ENCODE measurements at regions not wholly inside any gene's neighbourhood (a gene's known extent, or its start where the extent isn't known, plus 50 kb on each side); places are given as distances from the start of the nearest gene placed in this dataset.
A peak's percentile ranks its signal among the peaks of the same experiment; 100 is the strongest.
"Not testable (repeated sequence)": the region's sequence is repeated elsewhere in the genome, so short reads cannot be mapped to it uniquely, and the experiment has no call there.

DNA sequence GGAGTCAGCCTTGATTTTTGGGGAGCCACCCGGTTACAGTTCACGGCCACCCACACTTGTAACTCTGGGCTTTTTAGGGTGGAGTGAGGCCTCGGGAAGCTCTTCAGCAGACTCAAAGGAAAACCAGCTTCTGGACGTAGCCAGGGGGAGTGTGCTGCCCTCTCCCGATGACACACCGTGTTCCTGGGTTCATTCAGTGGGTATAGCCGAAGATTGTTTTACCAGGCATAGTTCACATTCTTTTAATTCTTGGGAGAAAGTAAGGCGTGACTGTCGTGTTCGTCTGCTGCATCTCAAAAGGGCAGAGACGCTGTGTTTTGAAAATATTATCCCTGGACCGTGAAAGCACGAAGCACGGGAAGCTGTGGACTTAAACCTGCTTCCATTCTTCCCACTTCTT, 93.6 kb upstream of the PABPC3 start:
- not testable (repeated sequence) for H3K36me3 ChIP-seq (ENCODE audit: control insufficient read depth in 3 of 3, insufficient read depth in 2 of 3, low read depth in 1 of 3, low read length in 3 of 3); H3K4me1 ChIP-seq (ENCODE audit: control insufficient read depth in 3 of 3, insufficient read depth in 2 of 3, low read depth in 1 of 3, low read length in 2 of 3); FAIRE-seq; H3K4me3 ChIP-seq (ENCODE audit: low read depth in 1 of 3, low read length in 3 of 3); H3K27ac ChIP-seq (ENCODE audit: low read depth in 1 of 3, low read length in 2 of 3); H3K27me3 ChIP-seq (ENCODE audit: control insufficient read depth in 3 of 3, insufficient read depth in 3 of 3, low read length in 3 of 3); H3K9me3 ChIP-seq (ENCODE audit: control insufficient read depth in 2 of 2, insufficient read depth in 1 of 2, low read depth in 1 of 2, low read length in 1 of 2); DNase-seq
- WGBS, 3 donors = 23 to 45% (median 30%) methylated on average over 14 of the region's 14 CpGs

DNA sequence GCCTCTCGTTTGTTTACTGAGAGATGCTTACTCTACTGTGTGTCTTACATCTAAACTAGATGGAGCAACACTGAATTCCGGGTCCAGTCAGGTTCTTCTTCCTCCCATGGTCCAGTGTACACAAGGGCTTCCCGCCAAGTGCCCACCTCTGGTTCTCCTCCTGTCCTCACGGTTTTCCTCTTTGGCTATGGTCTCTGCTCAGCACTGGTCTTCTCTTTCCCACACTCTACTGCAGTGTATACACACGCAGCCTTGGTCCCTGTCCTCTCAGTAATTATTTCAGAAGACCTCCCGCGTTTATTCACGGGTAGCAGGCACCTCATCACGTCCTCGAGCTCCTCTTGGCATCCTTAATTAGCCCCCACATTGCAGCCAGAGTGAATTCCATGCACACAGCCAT, 91.4 kb upstream of the PABPC3 start:
- not testable (repeated sequence) for H3K36me3 ChIP-seq (ENCODE audit: control insufficient read depth in 3 of 3, insufficient read depth in 2 of 3, low read depth in 1 of 3, low read length in 3 of 3); H3K27me3 ChIP-seq (ENCODE audit: control insufficient read depth in 3 of 3, insufficient read depth in 3 of 3, low read length in 3 of 3); H3K27ac ChIP-seq (ENCODE audit: low read depth in 1 of 3, low read length in 2 of 3); DNase-seq; H3K9me3 ChIP-seq (ENCODE audit: control insufficient read depth in 2 of 2, insufficient read depth in 1 of 2, low read depth in 1 of 2, low read length in 1 of 2); H3K4me3 ChIP-seq (ENCODE audit: low read depth in 1 of 3, low read length in 3 of 3); FAIRE-seq; H3K4me1 ChIP-seq (ENCODE audit: control insufficient read depth in 3 of 3, insufficient read depth in 2 of 3, low read depth in 1 of 3, low read length in 2 of 3)
- WGBS, 3 donors = 80 to 87% (median 80%) methylated on average over 3 to 4 of the region's 10 CpGs

DNA sequence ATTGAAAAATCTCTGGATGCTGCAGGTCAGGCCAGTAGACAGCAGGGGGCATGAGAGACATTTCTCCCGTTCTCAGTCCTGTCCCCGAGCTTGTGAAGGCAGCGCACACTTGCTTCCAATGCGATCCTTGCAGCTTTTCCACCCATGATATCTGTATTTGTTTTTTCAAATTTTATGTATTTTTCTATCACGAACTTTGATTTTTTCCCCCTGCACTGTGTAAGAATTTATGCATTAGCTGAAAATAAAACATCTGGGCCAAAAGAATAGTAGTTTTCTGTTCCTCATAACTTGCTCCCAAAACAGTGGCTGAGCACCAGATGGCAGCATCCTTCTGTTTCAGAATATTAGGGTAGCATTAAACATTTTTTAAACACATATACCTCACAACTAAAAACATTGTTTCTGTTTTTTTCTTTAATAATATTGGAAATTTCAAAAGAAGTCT, 90.9 kb upstream of the PABPC3 start:
- not testable (repeated sequence) for H3K27me3 ChIP-seq (ENCODE audit: control insufficient read depth in 3 of 3, insufficient read depth in 3 of 3, low read length in 3 of 3); H3K4me1 ChIP-seq (ENCODE audit: control insufficient read depth in 3 of 3, insufficient read depth in 2 of 3, low read depth in 1 of 3, low read length in 2 of 3); H3K4me3 ChIP-seq (ENCODE audit: low read depth in 1 of 3, low read length in 3 of 3); FAIRE-seq; H3K27ac ChIP-seq (ENCODE audit: low read depth in 1 of 3, low read length in 2 of 3); H3K36me3 ChIP-seq (ENCODE audit: control insufficient read depth in 3 of 3, insufficient read depth in 2 of 3, low read depth in 1 of 3, low read length in 3 of 3); H3K9me3 ChIP-seq (ENCODE audit: control insufficient read depth in 2 of 2, insufficient read depth in 1 of 2, low read depth in 1 of 2, low read length in 1 of 2)
- DNase-seq = peak in 1 of 2 donors; percentile 11
- WGBS, 3 donors = 0 to 4% (median 1%) methylated on average over 3 to 5 of the region's 5 CpGs

DNA sequence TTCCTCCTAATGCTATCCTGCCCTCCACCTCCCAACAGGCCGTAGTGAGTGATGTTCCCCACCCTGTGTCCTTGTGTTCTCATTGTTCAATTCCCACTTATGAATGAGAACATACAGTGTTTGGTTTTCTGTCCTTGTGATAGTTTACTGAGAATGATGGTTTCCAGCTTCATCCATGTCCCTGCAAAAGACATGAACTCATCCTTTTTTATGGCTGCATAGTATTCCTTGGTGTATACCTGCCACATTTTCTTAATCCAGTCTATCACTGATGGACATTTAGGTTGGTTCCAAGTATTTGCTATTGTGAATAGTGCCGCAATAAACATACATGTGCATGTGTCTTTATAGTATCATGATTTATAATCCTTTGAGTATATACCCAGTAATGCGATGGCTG, 88.5 kb upstream of the PABPC3 start:
- not testable (repeated sequence) for H3K4me1 ChIP-seq (ENCODE audit: control insufficient read depth in 3 of 3, insufficient read depth in 2 of 3, low read depth in 1 of 3, low read length in 2 of 3); FAIRE-seq; DNase-seq; H3K36me3 ChIP-seq (ENCODE audit: control insufficient read depth in 3 of 3, insufficient read depth in 2 of 3, low read depth in 1 of 3, low read length in 3 of 3); H3K4me3 ChIP-seq (ENCODE audit: low read depth in 1 of 3, low read length in 3 of 3); H3K9me3 ChIP-seq (ENCODE audit: control insufficient read depth in 2 of 2, insufficient read depth in 1 of 2, low read depth in 1 of 2, low read length in 1 of 2); H3K27ac ChIP-seq (ENCODE audit: low read depth in 1 of 3, low read length in 2 of 3); H3K27me3 ChIP-seq (ENCODE audit: control insufficient read depth in 3 of 3, insufficient read depth in 3 of 3, low read length in 3 of 3)
- 93 to 95% (median 93%) methylated on average over 3 of the region's 3 CpGs for WGBS, 3 donors

DNA sequence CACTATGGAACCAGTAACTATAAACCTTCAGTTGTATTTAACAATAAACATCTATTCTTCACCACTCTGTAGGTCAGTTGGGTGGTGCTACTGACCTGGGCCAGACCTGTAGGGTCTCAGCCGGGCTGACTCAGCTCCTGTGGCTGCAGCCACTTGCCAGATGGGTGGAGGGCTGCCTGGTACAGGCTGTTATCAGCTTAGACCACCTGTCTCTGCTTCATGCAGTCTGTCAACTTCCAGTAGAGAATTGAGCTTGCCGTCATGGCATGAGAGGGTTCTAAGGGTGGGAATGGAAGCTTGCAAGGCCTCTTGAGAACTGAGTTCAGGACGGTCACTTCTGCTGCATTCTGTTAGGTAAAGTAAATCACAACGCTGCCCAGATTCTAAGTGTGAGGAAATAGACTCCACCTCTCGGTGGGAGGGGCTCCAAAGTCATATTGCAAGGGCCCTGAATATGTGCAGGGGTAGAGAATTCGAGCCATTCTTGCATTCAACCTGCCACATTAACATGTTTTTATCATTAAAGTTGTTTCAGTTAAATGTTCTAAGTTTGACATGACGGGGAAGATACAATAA, 81.5 kb upstream of the PABPC3 start:
- H3K27ac ChIP-seq (ENCODE audit: low read depth in 1 of 3, low read length in 2 of 3); H3K27me3 ChIP-seq (ENCODE audit: control insufficient read depth in 3 of 3, insufficient read depth in 3 of 3, low read length in 3 of 3); H3K9me3 ChIP-seq (ENCODE audit: control insufficient read depth in 2 of 2, insufficient read depth in 1 of 2, low read depth in 1 of 2, low read length in 1 of 2); H3K36me3 ChIP-seq (ENCODE audit: control insufficient read depth in 3 of 3, insufficient read depth in 2 of 3, low read depth in 1 of 3, low read length in 3 of 3); H3K4me1 ChIP-seq (ENCODE audit: control insufficient read depth in 3 of 3, insufficient read depth in 2 of 3, low read depth in 1 of 3, low read length in 2 of 3); FAIRE-seq; DNase-seq; H3K4me3 ChIP-seq (ENCODE audit: low read depth in 1 of 3, low read length in 3 of 3): not testable (repeated sequence)
- WGBS, 3 donors = 58 to 67% (median 62%) methylated on average over 7 of the region's 7 CpGs

DNA sequence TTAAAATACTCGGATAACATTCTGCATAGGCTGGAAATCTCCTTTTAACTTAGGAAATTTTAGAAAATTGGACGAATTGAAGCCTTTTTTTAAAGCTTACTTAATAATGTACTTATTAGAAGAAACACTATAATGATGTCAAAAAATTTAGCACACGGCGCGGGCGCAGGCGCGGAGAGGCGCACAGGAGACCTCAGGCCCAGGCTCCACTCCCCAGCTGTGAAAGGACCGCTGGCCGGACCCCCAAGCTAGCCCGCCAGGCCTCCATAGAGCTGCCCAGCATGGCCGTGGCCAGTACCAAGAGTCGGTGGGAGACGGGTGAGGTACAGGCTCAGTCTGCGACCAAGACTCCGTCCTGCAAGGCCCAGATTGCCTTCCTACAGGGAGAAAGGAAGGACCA, 78.8 kb upstream of the PABPC3 start:
- not testable (repeated sequence) for DNase-seq; H3K27ac ChIP-seq (ENCODE audit: low read depth in 1 of 3, low read length in 2 of 3); FAIRE-seq; H3K9me3 ChIP-seq (ENCODE audit: control insufficient read depth in 2 of 2, insufficient read depth in 1 of 2, low read depth in 1 of 2, low read length in 1 of 2); H3K4me1 ChIP-seq (ENCODE audit: control insufficient read depth in 3 of 3, insufficient read depth in 2 of 3, low read depth in 1 of 3, low read length in 2 of 3); H3K36me3 ChIP-seq (ENCODE audit: control insufficient read depth in 3 of 3, insufficient read depth in 2 of 3, low read depth in 1 of 3, low read length in 3 of 3); H3K4me3 ChIP-seq (ENCODE audit: low read depth in 1 of 3, low read length in 3 of 3)
- peaks cover 0 to 14% (median 8%) of the 10 kb centered on the region in 3 donors for H3K27me3 ChIP-seq (ENCODE audit: control insufficient read depth in 3 of 3, insufficient read depth in 3 of 3, low read length in 3 of 3)
- WGBS, 3 donors = 88 to 90% (median 89%) methylated on average over 17 of the region's 17 CpGs

DNA sequence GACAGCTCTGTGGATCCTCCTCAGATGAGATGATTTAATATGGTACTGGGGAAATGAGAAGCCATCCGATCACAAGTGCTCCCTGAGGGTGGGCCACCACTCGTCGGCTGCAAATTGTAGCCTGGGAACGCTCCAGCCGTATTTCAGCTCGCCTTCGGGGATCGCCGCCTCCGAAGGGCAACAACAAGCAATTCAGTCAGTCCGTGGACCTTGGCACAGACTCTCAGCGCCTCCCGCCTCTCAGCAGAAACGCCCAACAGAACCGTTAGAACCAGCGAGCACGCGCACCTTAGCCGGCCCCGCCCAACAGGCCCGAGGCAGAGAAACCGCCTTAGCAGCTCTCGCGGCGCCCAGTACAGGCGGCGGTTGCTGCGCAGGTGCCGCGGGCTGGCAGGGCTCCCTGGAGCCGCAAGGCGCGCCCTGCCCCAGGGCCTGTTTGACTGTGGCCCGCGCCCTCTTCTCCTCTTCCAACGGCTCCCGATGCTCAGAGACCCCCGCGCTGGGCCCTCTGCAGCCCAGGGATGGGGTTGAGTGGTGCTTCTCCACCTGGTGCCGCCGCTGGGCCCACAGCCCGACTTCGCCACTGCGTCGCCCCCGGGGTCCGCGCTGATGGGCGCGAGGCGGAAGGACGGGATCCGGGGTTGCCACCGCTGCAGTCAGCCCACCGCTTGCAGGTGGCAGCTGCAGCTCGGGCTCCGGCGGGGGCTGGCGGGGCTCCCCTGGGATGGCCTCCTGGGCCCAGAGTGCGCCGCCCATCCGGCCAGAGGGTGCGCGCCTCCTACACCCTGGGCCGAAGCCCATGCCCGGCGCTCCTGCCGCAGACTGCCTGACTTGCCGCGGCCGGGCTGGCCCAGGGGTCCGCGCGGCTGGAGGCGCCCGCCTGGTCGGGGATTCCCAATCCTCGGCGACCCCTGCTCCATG, 77.9 kb upstream of the PABPC3 start:
- H3K36me3 ChIP-seq (ENCODE audit: control insufficient read depth in 3 of 3, insufficient read depth in 2 of 3, low read depth in 1 of 3, low read length in 3 of 3); H3K9me3 ChIP-seq (ENCODE audit: control insufficient read depth in 2 of 2, insufficient read depth in 1 of 2, low read depth in 1 of 2, low read length in 1 of 2); H3K27ac ChIP-seq (ENCODE audit: low read depth in 1 of 3, low read length in 2 of 3); FAIRE-seq; H3K4me1 ChIP-seq (ENCODE audit: control insufficient read depth in 3 of 3, insufficient read depth in 2 of 3, low read depth in 1 of 3, low read length in 2 of 3): not testable (repeated sequence)
- 1 to 2% (median 2%) methylated on average over 49 to 79 of the region's 79 CpGs for WGBS, 3 donors
- Histone ChIP-seq H3K4me3 (ENCODE audit: low read depth in 1 of 3, low read length in 3 of 3) (peak overlapping the region in 1 of 3 donors; percentile 3), H3K27me3 (ENCODE audit: control insufficient read depth in 3 of 3, insufficient read depth in 3 of 3, low read length in 3 of 3) (peaks cover 0 to 14% (median 8%) of the 10 kb centered on the region in 3 donors)
- DNase-seq = peak; percentile 63 to 76

DNA sequence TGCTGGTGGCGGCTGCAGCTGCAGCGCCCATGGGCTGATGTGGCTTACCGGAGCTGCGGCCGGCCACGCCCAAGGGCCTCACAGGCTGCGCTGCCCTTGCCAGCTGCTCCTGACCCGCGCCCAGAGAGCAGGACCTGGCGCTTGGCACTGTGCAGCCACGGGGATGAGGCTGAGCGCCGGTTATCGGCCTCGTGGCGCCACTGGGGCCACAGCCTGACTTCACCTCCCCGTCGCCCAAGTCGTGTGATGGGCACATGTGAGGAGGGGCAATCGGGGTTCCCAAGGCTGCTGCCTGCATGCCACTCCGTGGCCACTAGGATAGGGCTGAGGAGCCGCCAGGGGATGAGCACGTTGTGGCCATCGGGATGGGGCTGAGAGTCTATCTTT, 77.2 kb upstream of the PABPC3 start:
- peaks cover 0 to 14% (median 8%) of the 10 kb centered on the region in 3 donors for H3K27me3 ChIP-seq (ENCODE audit: control insufficient read depth in 3 of 3, insufficient read depth in 3 of 3, low read length in 3 of 3)
- no peak for FAIRE-seq

More for the DNA sequence above, 77.2 kb upstream of the PABPC3 start:
- Histone ChIP-seq H3K36me3 (ENCODE audit: control insufficient read depth in 3 of 3, insufficient read depth in 2 of 3, low read depth in 1 of 3, low read length in 3 of 3) (no peaks in the 10 kb centered on the region), H3K27ac (ENCODE audit: low read depth in 1 of 3, low read length in 2 of 3) (no peak overlapping the region), H3K9me3 (ENCODE audit: control insufficient read depth in 2 of 2, insufficient read depth in 1 of 2, low read depth in 1 of 2, low read length in 1 of 2) (no peaks in the 10 kb centered on the region), H3K4me3 (ENCODE audit: low read depth in 1 of 3, low read length in 3 of 3) (no peak overlapping the region), H3K4me1 (ENCODE audit: control insufficient read depth in 3 of 3, insufficient read depth in 2 of 3, low read depth in 1 of 3, low read length in 2 of 3) (no peaks in the 10 kb centered on the region)
- peak in 1 of 2 donors; percentile 9 for DNase-seq
- WGBS, 3 donors = 1 to 5% (median 4%) methylated on average over 10 to 24 of the region's 24 CpGs
